KOPT-K1 (cell line): ENCODE measurements at regions not wholly inside any gene's neighbourhood (a gene's known extent, or its start where the extent isn't known, plus 50 kb on each side); places are given as distances from the start of the nearest gene placed in this dataset.

ENCODE experiments used
- H3K27ac ChIP-seq: fragments of 200-600 bp; sonication (generic); 2 replicates; pipeline ENCODE4 v1.5.1; 2016; ENCODE audit warnings: antibody characterized with exemption, mild to moderate bottlenecking, low read depth, low read length; ENCODE audit not compliant: poor library complexity, severe bottlenecking
- H3K36me3 ChIP-seq: fragments of 200-600 bp; sonication (generic); 2 replicates; pipeline ENCODE4 v1.5.1; 2017; ENCODE audit warnings: antibody characterized with exemption, mild to moderate bottlenecking, low read length, moderate library complexity; ENCODE audit not compliant: insufficient read depth
- H3K9me3 ChIP-seq: fragments of 200-600 bp; sonication (generic); 2 replicates; pipeline ENCODE4 v1.5.1; 2017; ENCODE audit warnings: antibody characterized with exemption, low read length, mild to moderate bottlenecking; ENCODE audit not compliant: insufficient read depth, poor library complexity, severe bottlenecking

DNA sequence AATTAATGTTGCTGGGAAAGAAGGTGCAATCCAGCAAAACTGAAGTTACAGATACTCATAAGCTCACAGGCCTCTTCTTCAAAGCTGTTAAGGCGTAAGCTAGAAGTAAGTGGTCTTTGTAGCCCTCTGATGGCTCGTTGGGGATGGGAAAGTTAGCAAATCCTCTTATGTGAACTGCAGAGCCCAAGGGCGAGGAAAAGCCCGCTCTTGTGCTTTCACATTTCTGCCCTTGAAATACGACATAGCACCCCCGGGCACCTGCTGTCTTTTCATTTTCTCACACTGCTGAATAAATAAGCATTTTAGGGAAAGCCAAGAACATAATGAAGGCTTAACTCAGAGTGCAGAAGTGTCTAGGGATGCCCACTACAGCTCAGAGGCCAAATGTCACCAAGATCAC lies 73.1 kb upstream of the SORBS2 start:
- no peaks in the 10 kb centered on the region for H3K36me3 ChIP-seq
- no peak overlapping the region for H3K27ac ChIP-seq
- peaks cover 10% of the 10 kb centered on the region for H3K9me3 ChIP-seq

GRCh38 chr4:185885604-185886003 lies 73.6 kb upstream of the SORBS2 start:
- Histone ChIP-seq H3K27ac (no peak overlapping the region), H3K9me3 (peaks cover 10% of the 10 kb centered on the region), H3K36me3 (no peaks in the 10 kb centered on the region)

- Histone ChIP-seq H3K9me3 (peaks cover 10% of the 10 kb centered on the region), H3K36me3 (no peaks in the 10 kb centered on the region), H3K27ac (no peak overlapping the region)
These were observed 75.0 kb upstream of the SORBS2 start for GRCh38 chr4:185886832-185887524.

DNA sequence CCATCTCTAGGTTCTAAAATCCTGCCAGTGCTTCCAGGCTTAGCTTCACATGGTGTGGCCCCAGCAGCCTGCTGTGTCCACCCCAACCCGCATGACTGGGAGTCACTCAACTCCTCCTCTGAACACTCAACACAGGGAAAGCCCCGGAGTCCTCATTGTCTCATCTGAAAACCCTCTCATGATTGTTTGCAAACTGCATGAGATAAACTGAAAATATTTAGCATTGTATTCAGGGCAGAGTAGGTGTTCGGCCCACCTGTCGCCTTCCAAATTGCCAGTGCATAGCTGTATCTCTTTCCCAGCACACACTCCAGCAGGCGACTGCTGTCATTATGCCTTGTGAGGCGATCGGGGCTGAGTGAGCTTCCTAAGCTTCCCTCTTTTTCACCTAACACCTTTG lies 76.7 kb upstream of the SORBS2 start:
- no peak overlapping the region for H3K27ac ChIP-seq
- no peaks in the 10 kb centered on the region for H3K36me3 ChIP-seq
- H3K9me3 ChIP-seq, result peaks cover 10% of the 10 kb centered on the region

GRCh38 chr4:185889585-185889984 lies 77.6 kb upstream of the SORBS2 start:
- Histone ChIP-seq H3K9me3 (peaks cover 10% of the 10 kb centered on the region), H3K27ac (no peak overlapping the region), H3K36me3 (no peaks in the 10 kb centered on the region)

DNA sequence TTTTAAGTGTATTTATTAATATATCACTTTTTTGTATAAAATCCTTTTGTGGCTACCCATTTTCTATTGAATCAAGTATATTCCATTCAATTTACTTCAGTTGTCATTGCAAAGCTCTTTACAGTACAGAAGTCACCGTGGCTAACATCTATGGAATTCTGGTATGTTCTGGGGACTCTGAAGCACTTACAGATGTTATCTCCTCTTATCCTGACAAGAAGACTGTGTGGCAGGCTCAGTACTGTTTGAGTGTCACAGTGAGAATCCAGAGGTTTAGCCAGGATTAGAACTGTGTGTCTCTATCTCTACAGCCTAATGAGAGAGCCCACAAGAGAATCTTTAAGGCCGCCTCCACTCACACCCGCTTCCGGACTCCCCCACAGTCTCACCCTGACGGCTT lies 78.2 kb upstream of the SORBS2 start:
- Histone ChIP-seq H3K36me3 (no peaks in the 10 kb centered on the region), H3K9me3 (peaks cover 10% of the 10 kb centered on the region), H3K27ac (no peak overlapping the region)

- Histone ChIP-seq H3K36me3 (no peaks in the 10 kb centered on the region), H3K27ac (no peak overlapping the region), H3K9me3 (peaks cover 10% of the 10 kb centered on the region)
These were observed 80.2 kb upstream of the SORBS2 start for GRCh38 chr4:185892165-185892564.

DNA sequence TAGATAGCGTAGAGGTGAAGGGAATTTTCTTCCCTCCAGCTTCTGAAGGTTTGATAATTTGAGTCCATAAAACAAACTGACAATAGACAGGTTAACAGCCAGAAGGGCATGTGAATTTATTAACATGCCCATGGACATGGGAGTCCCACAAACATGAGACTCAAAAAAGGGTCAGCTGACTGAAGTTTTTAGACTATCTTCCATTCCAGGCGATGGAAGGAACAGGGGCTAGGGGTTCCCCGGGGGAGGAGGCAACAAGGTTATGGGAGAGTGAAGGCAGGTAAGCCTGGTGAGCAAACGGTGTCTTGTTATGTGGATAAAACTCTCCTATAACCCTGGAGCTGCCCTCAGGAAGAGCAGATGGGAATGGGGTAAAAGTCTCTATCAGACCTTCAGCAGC lies 81.5 kb upstream of the SORBS2 start:
- no peaks in the 10 kb centered on the region for H3K36me3 ChIP-seq
- peaks cover 3% of the 10 kb centered on the region for H3K9me3 ChIP-seq
- no peak overlapping the region for H3K27ac ChIP-seq

GRCh38 chr4:185894481-185894880 lies 82.5 kb upstream of the SORBS2 start:
- Histone ChIP-seq H3K36me3 (no peaks in the 10 kb centered on the region), H3K27ac (no peak overlapping the region), H3K9me3 (no peaks in the 10 kb centered on the region)

DNA sequence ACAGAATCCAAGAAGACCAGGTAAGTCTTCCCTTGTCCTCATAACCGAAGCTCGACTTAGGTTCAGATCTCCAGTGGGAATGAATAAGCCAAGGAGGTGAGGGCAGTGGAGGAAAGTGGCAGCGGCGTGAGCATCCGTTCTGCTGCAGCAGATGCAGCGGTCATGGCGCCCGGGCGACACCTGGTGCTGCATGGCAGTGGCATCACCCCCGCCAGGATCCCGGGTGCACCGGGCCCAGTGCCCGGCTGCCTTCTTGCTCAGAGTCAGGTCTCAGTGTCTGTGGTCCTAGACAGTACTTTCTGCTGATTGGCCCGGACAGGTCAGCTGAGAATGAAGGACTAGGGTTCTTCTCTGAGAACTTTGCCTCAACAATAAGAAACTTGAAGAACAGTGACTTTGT lies 83.4 kb upstream of the SORBS2 start:
- Histone ChIP-seq H3K9me3 (no peaks in the 10 kb centered on the region), H3K27ac (no peak overlapping the region), H3K36me3 (no peaks in the 10 kb centered on the region)

DNA sequence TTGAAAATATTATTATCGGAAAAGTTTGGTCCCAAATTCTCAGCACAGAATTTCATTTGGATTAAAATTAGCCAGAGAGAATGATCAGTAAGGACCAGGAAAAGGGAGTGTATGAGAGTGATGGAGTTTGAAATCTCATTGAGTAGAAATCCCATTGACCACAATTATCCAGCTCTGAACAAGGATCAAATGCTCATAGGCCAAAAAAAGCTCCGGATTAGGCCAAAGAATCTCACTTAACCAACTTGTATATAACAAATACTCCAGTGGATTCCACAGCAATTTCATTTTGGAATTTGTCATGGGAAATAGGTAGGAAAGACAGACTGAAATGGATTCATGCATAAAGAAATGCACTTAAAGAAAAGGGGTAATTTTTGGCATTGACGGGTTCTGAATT lies 83.9 kb upstream of the SORBS2 start:
- peak overlapping the region; percentile 46 for H3K27ac ChIP-seq
- H3K9me3 ChIP-seq, result no peaks in the 10 kb centered on the region
- H3K36me3 ChIP-seq, result no peaks in the 10 kb centered on the region

DNA sequence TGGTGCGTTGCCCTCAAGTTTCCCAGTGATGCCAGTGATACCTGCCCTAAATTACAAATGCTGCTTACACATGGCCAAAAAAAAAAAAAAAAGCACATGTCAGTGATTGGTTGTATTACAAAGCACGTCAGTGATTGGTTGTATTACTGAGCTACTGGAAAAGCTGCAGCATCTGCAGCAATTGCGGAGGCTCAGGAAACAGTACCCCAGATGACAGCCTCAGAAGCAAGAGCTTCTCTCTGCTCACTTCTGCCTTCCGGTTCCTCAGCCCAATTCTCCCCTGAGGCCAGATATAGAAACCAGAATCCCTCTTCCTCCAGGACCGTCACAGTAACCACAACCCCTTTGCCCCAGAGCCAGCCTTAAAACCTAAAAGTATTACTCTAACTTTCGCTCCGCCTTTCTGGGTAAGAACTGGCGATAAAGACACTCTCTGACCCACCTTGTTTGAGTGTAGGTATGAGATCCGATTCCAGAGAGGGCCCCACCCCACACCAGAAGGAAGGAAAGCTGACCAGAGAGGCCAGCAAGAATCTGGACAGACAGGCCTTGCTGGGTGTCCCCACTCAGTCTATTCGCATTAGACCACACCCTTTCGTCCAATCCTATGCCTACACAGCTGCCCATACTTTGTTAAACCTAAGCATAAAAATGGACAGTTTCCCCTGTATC lies 85.0 kb upstream of the SORBS2 start:
- Histone ChIP-seq H3K36me3 (no peaks in the 10 kb centered on the region), H3K27ac (peak overlapping the region; percentile 46), H3K9me3 (no peaks in the 10 kb centered on the region)

- no peak overlapping the region for H3K27ac ChIP-seq
- no peaks in the 10 kb centered on the region for H3K9me3 ChIP-seq
- H3K36me3 ChIP-seq, result no peaks in the 10 kb centered on the region
These were observed 86.4 kb upstream of the SORBS2 start for GRCh38 chr4:185898413-185898812.

DNA sequence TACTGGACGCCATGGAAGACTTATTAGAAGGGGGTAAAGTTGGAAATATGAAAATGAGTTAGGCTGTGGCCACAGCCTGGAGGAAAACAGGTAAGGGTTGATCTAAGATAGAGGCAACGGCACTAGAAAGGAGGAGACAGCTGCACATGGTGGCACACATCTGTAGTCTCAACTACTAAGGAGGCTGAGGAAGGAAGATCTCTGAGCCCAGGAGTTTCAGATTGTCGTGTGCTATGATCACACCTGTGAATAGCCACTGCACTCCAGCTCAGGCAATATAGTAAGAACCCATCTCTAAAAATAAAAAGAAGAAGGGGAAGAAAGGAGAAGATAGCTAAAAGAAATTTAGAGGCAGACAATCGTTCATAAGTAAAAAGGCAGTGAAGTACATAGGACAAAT lies 87.8 kb upstream of the SORBS2 start:
- Histone ChIP-seq H3K27ac (no peak overlapping the region), H3K36me3 (no peaks in the 10 kb centered on the region), H3K9me3 (no peaks in the 10 kb centered on the region)

- Histone ChIP-seq H3K36me3 (no peaks in the 10 kb centered on the region), H3K9me3 (no peaks in the 10 kb centered on the region), H3K27ac (no peak overlapping the region)
These were observed 90.7 kb upstream of the SORBS2 start for GRCh38 chr4:185902654-185903053.

DNA sequence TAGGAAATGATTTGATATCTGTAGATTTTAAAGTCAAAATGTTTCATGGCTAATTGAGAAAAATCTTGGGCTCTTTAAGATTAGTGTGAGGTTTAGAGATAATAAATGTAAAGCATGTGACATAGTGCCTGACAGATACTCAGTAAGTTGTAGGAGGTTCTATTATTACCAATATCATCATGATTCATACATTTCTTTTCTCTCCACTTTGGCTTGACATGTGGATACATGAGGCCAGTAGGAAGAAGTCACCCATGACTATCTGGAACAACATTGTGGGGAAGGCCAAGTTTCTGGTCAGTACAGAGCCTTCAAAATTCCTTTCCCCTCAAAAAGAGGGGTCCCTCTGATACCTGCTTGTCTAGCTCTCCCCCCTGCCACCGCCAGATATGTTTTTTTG lies 91.2 kb upstream of the SORBS2 start:
- Histone ChIP-seq H3K9me3 (no peaks in the 10 kb centered on the region), H3K36me3 (no peaks in the 10 kb centered on the region), H3K27ac (no peak overlapping the region)
